WERI-Rb-1 (cell line): ENCODE measurements at regions not wholly inside any gene's neighbourhood (a gene's known extent, or its start where the extent isn't known, plus 50 kb on each side); places are given as distances from the start of the nearest gene placed in this dataset.

Experiments used
- DNase-seq: peaks from one replicate; pipeline ENCODE4 v3.0.0-alpha.2; 2020
- H3K27ac ChIP-seq: fragments of 250-450 bp; sonication (Bioruptor Pico); 2 replicates; pipeline ENCODE4 v1.5.1; 2020; ENCODE audit warnings: mild to moderate bottlenecking, moderate library complexity
- H3K27me3 ChIP-seq: fragments of 250-450 bp; sonication (Bioruptor Pico); 2 replicates; pipeline ENCODE4 v1.5.1; 2021; ENCODE audit warnings: mild to moderate bottlenecking, low read depth, moderate library complexity; ENCODE audit not compliant: insufficient read depth, severe bottlenecking
- H3K36me3 ChIP-seq: fragments of 250-450 bp; sonication (Bioruptor Pico); 2 replicates; pipeline ENCODE4 v1.5.1; 2020; ENCODE audit warnings: mild to moderate bottlenecking, moderate library complexity
- H3K4me3 ChIP-seq: 2 replicates; pipeline ENCODE4 v1.5.1; 2011; ENCODE audit warnings: low read depth, mild to moderate bottlenecking, control low read depth, low read length
- H3K9me3 ChIP-seq: fragments of 250-450 bp; sonication (Bioruptor Pico); 2 replicates; pipeline ENCODE4 v1.5.1; 2021; ENCODE audit warnings: mild to moderate bottlenecking, moderate library complexity; ENCODE audit not compliant: severe bottlenecking
- CTCF ChIP-seq: IDR thresholded peaks from 2 replicates; pipeline ENCODE4 v1.5.1; 2011; ENCODE audit warnings: low read depth, mild to moderate bottlenecking, control low read depth, inconsistent platforms, low read length

GRCh38 chr16:7209598-7209997 lies 123.0 kb upstream of the RBFOX1 start:
- Histone ChIP-seq H3K27me3 (peaks cover 13% of the 10 kb centered on the region), H3K9me3 (no peaks in the 10 kb centered on the region), H3K36me3 (no peaks in the 10 kb centered on the region), H3K27ac (no peak overlapping the region), H3K4me3 (no peak overlapping the region)
- TF ChIP-seq CTCF: no peak
- no peak for DNase-seq

- no peak overlapping the region for H3K4me3 ChIP-seq
- DNase-seq: no peak
- H3K27ac ChIP-seq: no peak overlapping the region
- peaks cover 13% of the 10 kb centered on the region for H3K27me3 ChIP-seq
- TF ChIP-seq CTCF: no peak
- no peaks in the 10 kb centered on the region for H3K9me3 ChIP-seq
- H3K36me3 ChIP-seq: no peaks in the 10 kb centered on the region
These were observed 126.2 kb upstream of the RBFOX1 start for GRCh38 chr16:7206469-7206868.

- no peak overlapping the region for H3K27ac ChIP-seq
- no peak for TF ChIP-seq CTCF
- no peaks in the 10 kb centered on the region for H3K36me3 ChIP-seq
- DNase-seq: no peak
- H3K9me3 ChIP-seq: no peaks in the 10 kb centered on the region
- H3K4me3 ChIP-seq: no peak overlapping the region
- H3K27me3 ChIP-seq: peaks cover 47% of the 10 kb centered on the region
These were observed 132.3 kb upstream of the RBFOX1 start for GRCh38 chr16:7200320-7200719.

- H3K4me3 ChIP-seq: no peak overlapping the region
- no peak overlapping the region for H3K27ac ChIP-seq
- no peak for TF ChIP-seq CTCF
- H3K27me3 ChIP-seq: peaks cover 23% of the 10 kb centered on the region
- no peak for DNase-seq
- no peaks in the 10 kb centered on the region for H3K9me3 ChIP-seq
- no peaks in the 10 kb centered on the region for H3K36me3 ChIP-seq
These were observed 147.0 kb upstream of the RBFOX1 start for GRCh38 chr16:7185689-7186088.

DNA sequence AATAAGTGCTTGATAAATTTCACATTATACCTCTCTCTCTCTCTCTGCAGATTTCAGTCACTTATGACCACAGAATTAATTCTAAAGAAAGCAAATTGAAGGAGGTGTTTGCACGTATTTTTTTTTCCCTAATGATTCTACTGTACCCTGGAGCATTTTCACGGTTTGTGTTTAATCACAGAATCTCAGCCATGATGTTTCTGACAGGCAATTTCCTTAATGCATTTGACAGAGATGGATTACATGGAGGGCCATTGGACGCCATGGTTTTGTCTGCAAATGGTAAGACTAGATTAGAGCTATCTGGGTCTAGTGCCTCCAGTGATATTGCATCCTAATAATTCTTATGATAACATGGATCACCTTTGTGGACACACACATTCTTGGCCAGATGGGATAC lies 147.5 kb upstream of the RBFOX1 start:
- H3K27ac ChIP-seq: no peak overlapping the region
- no peak for TF ChIP-seq CTCF
- no peak for DNase-seq
- no peaks in the 10 kb centered on the region for H3K36me3 ChIP-seq
- H3K4me3 ChIP-seq: no peak overlapping the region
- peaks cover 19% of the 10 kb centered on the region for H3K27me3 ChIP-seq
- no peaks in the 10 kb centered on the region for H3K9me3 ChIP-seq

- no peak overlapping the region for H3K27ac ChIP-seq
- DNase-seq: no peak
- H3K27me3 ChIP-seq: peaks cover 14% of the 10 kb centered on the region
- TF ChIP-seq CTCF: no peak
- H3K4me3 ChIP-seq: no peak overlapping the region
- H3K9me3 ChIP-seq: no peaks in the 10 kb centered on the region
- no peaks in the 10 kb centered on the region for H3K36me3 ChIP-seq
These were observed 148.9 kb upstream of the RBFOX1 start for GRCh38 chr16:7183768-7184167.
